GM10266 (cell line): ENCODE measurements at regions not wholly inside any gene's neighbourhood (a gene's known extent, or its start where the extent isn't known, plus 50 kb on each side); places are given as distances from the start of the nearest gene placed in this dataset.

Experiments
- DNase-seq: peaks from one replicate; pipeline ENCODE4 v3.0.0; 2012; ENCODE audit errors: extremely low spot score
- CTCF ChIP-seq: IDR thresholded peaks from 2 replicates; pipeline ENCODE4 v1.5.1; 2012; ENCODE audit warnings: mild to moderate bottlenecking, low read depth; ENCODE audit not compliant: control insufficient read depth, insufficient read depth; ENCODE audit errors: missing control alignments

- no peak for TF ChIP-seq CTCF
- no peak for DNase-seq
Measured at GRCh38 chr10:44581996-44582395, 197.1 kb upstream of the CXCL12 start.

- TF ChIP-seq CTCF = no peak
- no peak for DNase-seq
Measured at GRCh38 chr10:44587488-44588318, 202.8 kb upstream of the CXCL12 start.

- TF ChIP-seq CTCF = no peak
Measured at GRCh38 chr10:44589181-44589943, 204.5 kb upstream of the CXCL12 start.

GRCh38 chr10:44589944-44590449 is 205.1 kb upstream of the CXCL12 start:
- no peak for TF ChIP-seq CTCF
- no peak for DNase-seq

More at GRCh38 chr10:44589181-44589943, 204.5 kb upstream of the CXCL12 start:
- DNase-seq = no peak

- TF ChIP-seq CTCF = no peak
- DNase-seq = no peak
Measured at GRCh38 chr10:44591911-44592310, 207.0 kb upstream of the CXCL12 start.

- TF ChIP-seq CTCF = no peak
- no peak for DNase-seq
Measured at GRCh38 chr10:44593952-44594351, 209.1 kb upstream of the CXCL12 start.
